B cell (primary cell): ENCODE measurements at regions not wholly inside any gene's neighbourhood (a gene's known extent, or its start where the extent isn't known, plus 50 kb on each side); places are given as distances from the start of the nearest gene placed in this dataset.

Experiments
- ATAC-seq: fragments of 200-7000 bp; cut with Tn5 transposase; one replicate; pipeline ENCODE4 v1.10.0; 2021; ENCODE audit warnings: low read depth, mild to moderate bottlenecking, moderate number of reproducible peaks, moderate library complexity
- CTCF ChIA-PET: fragments of 350-600 bp; sonication (Branson Sonifier 250); formaldehyde crosslinking; loops from one replicate; lab custom pipeline; 2021; ENCODE audit warnings: antibody characterized with exemption, inconsistent platforms; lab: Charles Lee
- POLR2A ChIA-PET: fragments of 350-600 bp; sonication (Branson Sonifier 250); formaldehyde crosslinking; loops from one replicate; lab custom pipeline; 2021; ENCODE audit warnings: antibody characterized with exemption; lab: Charles Lee
- DNase-seq: peaks from one replicate; pipeline ENCODE4 v3.0.0; 2013
- H2AFZ ChIP-seq: 2 replicates; pipeline ENCODE4 v1.6.1; 2012; ENCODE audit warnings: mild to moderate bottlenecking, low read depth, low read length; ENCODE audit not compliant: insufficient read depth, poor library complexity, severe bottlenecking
- H3K27ac ChIP-seq, 2 donors: 1 replicate in 1 of 2; 2 replicates in 1 of 2; pipeline ENCODE4 v1.5.1; 2012 to 2013; ENCODE audit warnings: low read length in 2 of 2, mild to moderate bottlenecking in 2 of 2, moderate library complexity in 1 of 2
- H3K27me3 ChIP-seq, 4 experiments: fragments of 200-600 bp in 1 of 4; sonication (generic) in 1 of 4; replicated peaks in 1 of 4; 1 replicate in 2 of 4; 2 replicates in 2 of 4; pipeline versions ENCODE4 v1.6.1 to v1.7.0; 2013 to 2016; ENCODE audit warnings: low read length in 3 of 4, mild to moderate bottlenecking in 2 of 4, mixed read lengths in 1 of 4, moderate library complexity in 1 of 4; ENCODE audit not compliant: insufficient read depth in 4 of 4, control insufficient read depth in 3 of 4; ENCODE audit errors: control extremely low read depth in 1 of 4
- H3K36me3 ChIP-seq, 2 experiments: replicated peaks in 1 of 2; 1 replicate in 1 of 2; 2 replicates in 1 of 2; pipeline versions ENCODE4 v1.6.1 to v1.7.1; 2013; ENCODE audit warnings: low read length in 1 of 2; ENCODE audit not compliant: insufficient read depth in 2 of 2, control insufficient read depth in 1 of 2; ENCODE audit errors: control extremely low read depth in 1 of 2, extremely low read depth in 1 of 2
- H3K4me1 ChIP-seq, 2 donors: fragments of 200-600 bp in 1 of 2; sonication (generic) in 1 of 2; 1 replicate in 1 of 2; 2 replicates in 1 of 2; pipeline versions ENCODE4 v1.5.1 to v1.6.1; 2013 to 2017; ENCODE audit warnings: low read length in 2 of 2; ENCODE audit not compliant: control insufficient read depth in 2 of 2, insufficient read depth in 2 of 2
- H3K4me2 ChIP-seq: replicated peaks from 2 replicates; pipeline ENCODE3; 2012; ENCODE audit warnings: mild to moderate bottlenecking, low read depth, low read length; ENCODE audit not compliant: poor library complexity, severe bottlenecking
- H3K4me3 ChIP-seq, 5 experiments: fragments of 200-600 bp in 1 of 5; sonication (generic) in 1 of 5; 1 replicate in 3 of 5; 2 replicates in 2 of 5; pipeline versions ENCODE4 v1.5.1 to v1.7.0; 2011 to 2016; ENCODE audit warnings: low read length in 4 of 5, mild to moderate bottlenecking in 4 of 5, low read depth in 2 of 5, control low read depth in 1 of 5, moderate library complexity in 1 of 5; ENCODE audit not compliant: insufficient read depth in 1 of 5; ENCODE audit errors: control extremely low read depth in 1 of 5, extremely low read depth in 1 of 5
- H3K79me2 ChIP-seq: fragments of 200-600 bp; sonication (generic); one replicate; pipeline ENCODE4 v1.6.0; 2016; ENCODE audit warnings: low read length; ENCODE audit not compliant: control insufficient read depth, insufficient read depth
- H3K9ac ChIP-seq: fragments of 200-600 bp; sonication (generic); 2 replicates; pipeline ENCODE4 v1.6.1; 2017; ENCODE audit warnings: mild to moderate bottlenecking, low read length, moderate library complexity
- H3K9me3 ChIP-seq, 3 donors: one replicate each; pipeline versions ENCODE4 v1.6.1 to v1.7.1; 2013; ENCODE audit warnings: low read length in 2 of 3; ENCODE audit not compliant: control insufficient read depth in 2 of 3, insufficient read depth in 1 of 3; ENCODE audit errors: control extremely low read depth in 1 of 3
- H4K20me1 ChIP-seq: 2 replicates; pipeline ENCODE4 v1.6.0; 2012; ENCODE audit warnings: mild to moderate bottlenecking, low read length; ENCODE audit not compliant: insufficient read depth, control insufficient read depth, poor library complexity, severe bottlenecking
- H3K27ac Mint-ChIP-seq: one replicate; pipeline ENCODE4 v1.8.0; 2021; ENCODE audit warnings: mixed read lengths
- H3K27me3 Mint-ChIP-seq: one replicate; pipeline ENCODE4 v1.8.0; 2021; ENCODE audit warnings: mixed read lengths
- H3K4me1 Mint-ChIP-seq: one replicate; pipeline ENCODE4 v1.8.0; 2021; ENCODE audit warnings: mixed read lengths
- H3K4me3 Mint-ChIP-seq: one replicate; pipeline ENCODE4 v1.8.0; 2021; ENCODE audit warnings: mixed read lengths
- H3K9me3 Mint-ChIP-seq: one replicate; pipeline ENCODE4 v1.8.0; 2022; ENCODE audit warnings: mixed read lengths; ENCODE audit not compliant: insufficient read depth
- EZH2 ChIP-seq: IDR thresholded peaks from 2 replicates; pipeline ENCODE4 v1.6.1; 2012; ENCODE audit warnings: borderline replicate concordance, low read depth, mild to moderate bottlenecking, moderate library complexity, low read length; ENCODE audit not compliant: insufficient read depth, poor library complexity, severe bottlenecking
- WGBS: methylation state at CpG from one replicate; pipeline ENCODE4 v1.1.5; 2013; ENCODE audit warnings: missing lambda C conversion rate; ENCODE audit not compliant: insufficient coverage; 5-methylcytosine and 5-hydroxymethylcytosine counted together
- intact Hi-C: fragments of 100-400 bp; cut with micrococcal nuclease; formaldehyde crosslinking; loops from one replicate; pipeline ENCODE4 v1.10.0; 2022
- TF ChIP-seq, protein P1 (sequence below): fragments of 200-600 bp; IDR thresholded peaks from one replicate; pipeline ENCODE4 v1.8.0; 2022; ENCODE audit warnings: antibody characterized with exemption, mild to moderate bottlenecking

DNA sequence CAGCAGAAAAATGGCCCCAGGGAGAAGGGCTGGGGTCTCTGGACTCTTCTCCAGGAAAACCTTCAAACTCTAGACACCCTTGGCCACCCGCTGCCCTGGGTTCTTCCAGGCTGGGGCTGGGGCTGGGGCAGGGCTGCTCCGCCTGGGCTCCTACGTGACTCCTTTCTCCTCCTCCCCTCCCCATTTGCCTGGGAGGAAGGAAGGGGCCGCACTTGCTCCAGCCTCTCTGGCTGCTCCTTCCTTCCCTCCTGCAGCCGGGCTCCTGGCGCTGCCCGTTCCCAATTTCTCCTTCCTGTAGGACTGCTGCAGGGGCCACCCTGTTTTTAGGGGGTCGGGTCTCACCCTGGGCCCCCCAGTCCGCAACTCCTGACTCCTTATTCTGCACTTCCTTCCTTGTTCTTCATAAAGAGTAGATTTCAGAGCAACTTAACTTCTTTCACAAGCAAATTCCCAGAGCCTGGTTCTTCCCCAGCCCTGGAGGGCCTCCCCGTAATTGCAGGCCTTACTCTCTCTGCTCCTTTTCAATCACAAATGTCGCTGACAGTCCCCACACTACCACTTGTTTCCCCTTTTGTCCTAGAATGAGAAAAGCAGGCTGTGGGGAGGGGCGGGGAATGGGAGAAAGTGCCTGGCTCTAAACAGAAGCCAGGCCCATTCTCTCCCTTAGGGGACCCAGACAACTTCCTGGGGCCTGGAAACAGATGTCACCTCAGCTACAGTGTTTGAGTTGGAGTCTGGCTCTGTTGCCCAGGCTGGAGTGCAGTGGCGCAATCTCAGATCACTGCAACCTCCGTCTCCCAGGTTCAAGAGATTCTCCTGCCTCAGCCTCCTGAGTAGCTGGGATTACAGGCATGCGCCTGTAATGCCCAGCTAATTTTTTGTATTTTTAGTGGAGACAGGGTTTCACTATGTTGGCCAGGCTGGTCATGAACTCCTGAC, 137.8 kb downstream of the ENGASE start:
- ChIA-PET POLR2A (no interaction called here), CTCF (no interaction called here)
- DNase-seq (no peak), ATAC-seq (no peak)
- WGBS, result 36% methylated on average over 10 of the region's 15 CpGs
- no peak overlapping the region for H3K27ac ChIP-seq
- Mint-ChIP-seq H3K27ac (no peak overlapping the region), H3K4me1 (no peaks in the 10 kb centered on the region), H3K27me3 (peaks cover 35% of the 10 kb centered on the region), H3K4me3 (no peak overlapping the region), H3K9me3 (no peaks in the 10 kb centered on the region)
- H3K9ac ChIP-seq, result no peak overlapping the region
- no peaks in the 10 kb centered on the region for H3K4me1 ChIP-seq
- H4K20me1 ChIP-seq, result no peaks in the 10 kb centered on the region
- H3K27me3 ChIP-seq, result peaks cover 0 to 11% (median 4%) of the 10 kb centered on the region in 4 experiments
- no peaks in the 10 kb centered on the region for H3K9me3 ChIP-seq
- H3K4me2 ChIP-seq, result no peak overlapping the region
- no peaks in the 10 kb centered on the region for H3K36me3 ChIP-seq
- H3K4me3 ChIP-seq, result no peak overlapping the region
- TF ChIP-seq, protein P1, sequence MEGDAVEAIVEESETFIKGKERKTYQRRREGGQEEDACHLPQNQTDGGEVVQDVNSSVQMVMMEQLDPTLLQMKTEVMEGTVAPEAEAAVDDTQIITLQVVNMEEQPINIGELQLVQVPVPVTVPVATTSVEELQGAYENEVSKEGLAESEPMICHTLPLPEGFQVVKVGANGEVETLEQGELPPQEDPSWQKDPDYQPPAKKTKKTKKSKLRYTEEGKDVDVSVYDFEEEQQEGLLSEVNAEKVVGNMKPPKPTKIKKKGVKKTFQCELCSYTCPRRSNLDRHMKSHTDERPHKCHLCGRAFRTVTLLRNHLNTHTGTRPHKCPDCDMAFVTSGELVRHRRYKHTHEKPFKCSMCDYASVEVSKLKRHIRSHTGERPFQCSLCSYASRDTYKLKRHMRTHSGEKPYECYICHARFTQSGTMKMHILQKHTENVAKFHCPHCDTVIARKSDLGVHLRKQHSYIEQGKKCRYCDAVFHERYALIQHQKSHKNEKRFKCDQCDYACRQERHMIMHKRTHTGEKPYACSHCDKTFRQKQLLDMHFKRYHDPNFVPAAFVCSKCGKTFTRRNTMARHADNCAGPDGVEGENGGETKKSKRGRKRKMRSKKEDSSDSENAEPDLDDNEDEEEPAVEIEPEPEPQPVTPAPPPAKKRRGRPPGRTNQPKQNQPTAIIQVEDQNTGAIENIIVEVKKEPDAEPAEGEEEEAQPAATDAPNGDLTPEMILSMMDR, result no peak
- no peak for TF ChIP-seq EZH2
- no peaks in the 10 kb centered on the region for H3K79me2 ChIP-seq
- no peak overlapping the region for H2AFZ ChIP-seq
- intact Hi-C loops, result no loop called here

DNA sequence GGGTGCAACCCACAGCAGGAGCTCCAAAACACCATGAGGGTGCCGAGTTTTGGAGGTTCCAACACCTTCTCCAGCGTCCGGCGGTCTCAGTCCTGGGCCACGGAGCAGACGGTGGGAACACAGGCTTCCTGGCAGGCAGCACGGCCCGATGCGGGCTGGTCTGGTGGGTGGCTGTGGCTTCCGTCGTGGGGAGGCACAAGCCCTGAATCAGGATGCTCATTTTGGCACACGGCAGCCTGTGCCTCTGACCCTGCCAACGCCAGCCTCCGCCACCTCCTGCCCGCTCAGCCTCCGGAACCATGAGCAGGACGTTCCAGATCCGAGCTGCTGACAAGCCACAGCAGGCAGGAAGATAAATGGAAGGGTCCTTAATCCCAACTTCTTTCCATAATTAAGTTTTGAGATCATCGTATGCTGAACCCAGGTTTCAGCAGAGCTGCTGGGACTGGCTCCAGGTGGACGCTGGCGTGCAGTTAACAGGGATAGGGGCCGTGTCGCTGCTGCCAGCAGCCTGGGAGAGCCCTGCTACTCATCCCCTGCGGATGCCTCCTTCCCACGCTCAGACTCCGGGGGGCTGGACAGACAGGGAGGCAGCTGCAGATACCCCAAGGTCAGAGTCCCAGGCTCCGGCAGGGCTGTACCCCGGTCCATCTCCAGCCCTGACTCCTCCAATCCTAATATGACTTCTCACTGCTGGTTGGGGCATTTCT, 136.6 kb downstream of the ENGASE start:
- Mint-ChIP-seq H3K27me3 (peaks cover 30% of the 10 kb centered on the region), H3K4me3 (no peak overlapping the region), H3K27ac (no peak overlapping the region), H3K4me1 (no peaks in the 10 kb centered on the region), H3K9me3 (no peaks in the 10 kb centered on the region)
- H3K4me3 ChIP-seq, result no peak overlapping the region
- no peak for DNase-seq
- H3K79me2 ChIP-seq, result no peaks in the 10 kb centered on the region
- no peaks in the 10 kb centered on the region for H3K4me1 ChIP-seq
- 81% methylated on average over 25 of the region's 28 CpGs for WGBS
- peaks cover 0 to 9% (median 4%) of the 10 kb centered on the region in 4 experiments for H3K27me3 ChIP-seq
- no peak for ATAC-seq
- POLR2A ChIA-PET, result no interaction called here
- TF ChIP-seq EZH2, result no peak
- H3K4me2 ChIP-seq, result no peak overlapping the region
- H3K36me3 ChIP-seq, result no peaks in the 10 kb centered on the region
- intact Hi-C loops, result no loop called here
- no peak overlapping the region for H2AFZ ChIP-seq
- no peak overlapping the region for H3K9ac ChIP-seq
- H3K27ac ChIP-seq, result no peak overlapping the region
- H3K9me3 ChIP-seq, result no peaks in the 10 kb centered on the region
- CTCF ChIA-PET, result no interaction called here
- no peaks in the 10 kb centered on the region for H4K20me1 ChIP-seq
